PFSK-1 (cell line): ENCODE measurements at regions not wholly inside any gene's neighbourhood (a gene's known extent, or its start where the extent isn't known, plus 50 kb on each side); places are given as distances from the start of the nearest gene placed in this dataset.

ENCODE experiments used
- POLR2AphosphoS5 ChIP-seq: IDR thresholded peaks from 2 replicates; pipeline ENCODE4 v1.6.1; 2012; ENCODE audit warnings: low read depth, mild to moderate bottlenecking, control low read depth, low read length, moderate library complexity
- REST ChIP-seq, 2 experiments: IDR thresholded peaks; 2 replicates each; pipeline versions ENCODE4 v1.6.1 to v1.8.0; 2011 to 2012; ENCODE audit warnings: low read depth in 2 of 2, low read length in 2 of 2, control low read depth in 1 of 2, inconsistent platforms in 1 of 2, mild to moderate bottlenecking in 1 of 2, moderate library complexity in 1 of 2; ENCODE audit not compliant: insufficient read depth in 1 of 2
- SIN3A ChIP-seq: IDR thresholded peaks from 2 replicates; pipeline ENCODE4 v1.6.1; 2012; ENCODE audit warnings: mild to moderate bottlenecking, low read length, moderate library complexity, borderline replicate concordance; ENCODE audit not compliant: insufficient read depth
- TAF1 ChIP-seq: IDR thresholded peaks from 2 replicates; pipeline ENCODE4 v1.6.1; 2012; ENCODE audit warnings: low read length, control low read depth, borderline replicate concordance; ENCODE audit not compliant: insufficient read depth

- TF ChIP-seq SIN3A (no peak), REST (IDR thresholded peaks at IDR 0.05; ENCODE audit: insufficient read depth in 1 of 2, low read depth in 2 of 2, low read length in 2 of 2) (no peak), TAF1 (no peak), POLR2AphosphoS5 (no peak)
Observed at GRCh38 chr19:29131456-29131855, 81.5 kb downstream of the UQCRFS1 start.
